Activated CD4-positive, alpha-beta T cell treated with anti-CD3 and anti-CD28 coated beads, Interleukin-2, amount 10 ng/mL, durations not matched to agents 7 days and 5 days (primary cell): ENCODE measurements at regions not wholly inside any gene's neighbourhood (a gene's known extent, or its start where the extent isn't known, plus 50 kb on each side); places are given as distances from the start of the nearest gene placed in this dataset.
"Not testable (repeated sequence)": the region's sequence is repeated elsewhere in the genome, so short reads cannot be mapped to it uniquely, and the experiment has no call there.

ENCODE experiments used
- CTCF ChIA-PET: fragments of 350-600 bp; sonication (Branson Sonifier 250); formaldehyde crosslinking; loops from one replicate; lab custom pipeline; 2021; ENCODE audit warnings: antibody characterized with exemption; lab: Charles Lee
- POLR2A ChIA-PET: fragments of 350-600 bp; sonication (Branson Sonifier 250); formaldehyde crosslinking; loops from one replicate; lab custom pipeline; 2021; ENCODE audit warnings: antibody characterized with exemption; lab: Charles Lee
- DNase-seq: peaks from one replicate; pipeline ENCODE4 v3.0.0-alpha.2; 2020
- H3K27ac Mint-ChIP-seq: one replicate; pipeline ENCODE4 v1.8.0; 2021; ENCODE audit warnings: mild to moderate bottlenecking, moderate library complexity, mixed read lengths
- H3K27me3 Mint-ChIP-seq: one replicate; pipeline ENCODE4 v1.8.0; 2021; ENCODE audit warnings: mixed read lengths
- H3K36me3 Mint-ChIP-seq: one replicate; pipeline ENCODE4 v1.8.0; 2021; ENCODE audit warnings: low read depth, mixed read lengths
- H3K4me1 Mint-ChIP-seq: one replicate; pipeline ENCODE4 v1.8.0; 2021; ENCODE audit warnings: mixed read lengths
- H3K4me3 Mint-ChIP-seq: one replicate; pipeline ENCODE4 v1.8.0; 2021; ENCODE audit warnings: mild to moderate bottlenecking, moderate library complexity, mixed read lengths
- H3K9me3 Mint-ChIP-seq: one replicate; pipeline ENCODE4 v1.8.0; 2021; ENCODE audit warnings: mixed read lengths

GRCh38 chr16:8137606-8138005, 452.7 kb downstream of the TMEM114 start:
- Mint-ChIP-seq H3K27ac (no peak overlapping the region), H3K27me3 (no peaks in the 10 kb centered on the region), H3K4me1 (no peaks in the 10 kb centered on the region), H3K9me3 (peaks cover 19% of the 10 kb centered on the region), H3K4me3 (no peak overlapping the region), H3K36me3 (no peaks in the 10 kb centered on the region)
- CTCF ChIA-PET = no interaction called here
- no peak for DNase-seq
- POLR2A ChIA-PET = no interaction called here

DNA sequence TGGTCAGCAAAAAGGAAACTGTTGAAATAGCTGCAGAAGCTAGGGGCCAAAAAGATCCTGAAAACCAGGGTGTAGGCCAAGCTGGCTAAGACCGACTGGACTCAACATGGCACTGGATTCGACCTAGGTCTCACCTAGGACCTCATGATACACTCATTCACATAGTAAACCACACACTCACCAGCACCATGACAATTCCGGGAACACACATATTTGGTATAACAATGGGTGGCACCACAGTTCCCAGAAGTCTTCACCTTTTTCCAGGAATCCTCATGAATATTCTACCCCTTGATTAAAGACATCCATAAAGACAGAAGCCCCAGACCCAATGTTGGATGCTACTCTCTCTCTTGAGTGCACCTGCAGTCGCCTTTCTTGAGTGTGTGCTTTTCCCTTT, 460.1 kb downstream of the TMEM114 start:
- CTCF ChIA-PET = no interaction called here
- Mint-ChIP-seq H3K36me3 (no peaks in the 10 kb centered on the region), H3K27me3 (no peaks in the 10 kb centered on the region), H3K4me3 (no peak overlapping the region), H3K9me3 (peaks cover 29% of the 10 kb centered on the region), H3K4me1 (no peaks in the 10 kb centered on the region), H3K27ac (no peak overlapping the region)
- no peak for DNase-seq
- POLR2A ChIA-PET = no interaction called here

- Mint-ChIP-seq H3K9me3 (peaks cover 25% of the 10 kb centered on the region), H3K36me3 (no peaks in the 10 kb centered on the region)
- CTCF ChIA-PET = no interaction called here
Measured at GRCh38 chr16:8127070-8127469, 463.2 kb downstream of the TMEM114 start.

GRCh38 chr16:8126313-8126712, 464.0 kb downstream of the TMEM114 start:
- Mint-ChIP-seq H3K4me1 (no peaks in the 10 kb centered on the region), H3K4me3 (no peak overlapping the region), H3K27me3 (no peaks in the 10 kb centered on the region), H3K36me3 (no peaks in the 10 kb centered on the region), H3K9me3 (peaks cover 24% of the 10 kb centered on the region), H3K27ac (no peak overlapping the region)
- POLR2A ChIA-PET = no interaction called here
- CTCF ChIA-PET = no interaction called here
- DNase-seq = no peak

More at GRCh38 chr16:8127070-8127469, 463.2 kb downstream of the TMEM114 start:
- no peak for DNase-seq
- H3K4me3 Mint-ChIP-seq = no peak overlapping the region
- POLR2A ChIA-PET = no interaction called here
- H3K27me3 Mint-ChIP-seq = no peaks in the 10 kb centered on the region
- no peak overlapping the region for H3K27ac Mint-ChIP-seq
- no peaks in the 10 kb centered on the region for H3K4me1 Mint-ChIP-seq

DNA sequence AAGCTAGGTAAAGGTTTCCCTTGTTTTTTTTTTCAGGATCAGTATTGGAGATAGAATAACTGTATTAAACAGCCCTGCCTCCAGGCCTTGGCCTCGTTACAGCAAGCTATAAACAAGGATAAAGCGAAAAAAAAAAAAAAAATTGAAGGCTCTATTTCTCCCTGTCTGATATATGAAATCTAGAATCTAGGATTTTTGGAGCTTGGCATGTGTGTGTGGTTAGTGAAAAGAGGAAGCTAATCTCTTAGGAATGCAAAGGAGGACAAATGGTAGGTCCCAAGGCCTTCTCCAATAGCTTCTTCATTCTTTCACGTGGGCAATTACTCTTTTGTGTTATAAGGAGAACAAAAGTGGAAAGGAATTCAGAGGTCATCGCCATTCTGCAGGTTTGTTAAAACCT, 470.3 kb downstream of the TMEM114 start:
- Mint-ChIP-seq H3K4me3 (no peak overlapping the region), H3K27ac (no peak overlapping the region), H3K9me3 (peaks cover 18% of the 10 kb centered on the region), H3K27me3 (no peaks in the 10 kb centered on the region), H3K4me1 (no peaks in the 10 kb centered on the region), H3K36me3 (no peaks in the 10 kb centered on the region)
- POLR2A ChIA-PET = no interaction called here
- no peak for DNase-seq
- CTCF ChIA-PET = interaction anchor here (0.6 kb wide), 2 partner anchors 163 to 853 kb away, joined by 3 to 5 read pairs; no protein-coding TSS in a partner anchor

GRCh38 chr16:8115814-8116213, 474.5 kb downstream of the TMEM114 start:
- Mint-ChIP-seq H3K36me3 (no peaks in the 10 kb centered on the region), H3K27ac (no peak overlapping the region), H3K4me1 (no peaks in the 10 kb centered on the region), H3K9me3 (peaks cover 18% of the 10 kb centered on the region), H3K27me3 (no peaks in the 10 kb centered on the region), H3K4me3 (no peak overlapping the region)
- POLR2A ChIA-PET = no interaction called here
- CTCF ChIA-PET = no interaction called here
- DNase-seq = no peak

DNA sequence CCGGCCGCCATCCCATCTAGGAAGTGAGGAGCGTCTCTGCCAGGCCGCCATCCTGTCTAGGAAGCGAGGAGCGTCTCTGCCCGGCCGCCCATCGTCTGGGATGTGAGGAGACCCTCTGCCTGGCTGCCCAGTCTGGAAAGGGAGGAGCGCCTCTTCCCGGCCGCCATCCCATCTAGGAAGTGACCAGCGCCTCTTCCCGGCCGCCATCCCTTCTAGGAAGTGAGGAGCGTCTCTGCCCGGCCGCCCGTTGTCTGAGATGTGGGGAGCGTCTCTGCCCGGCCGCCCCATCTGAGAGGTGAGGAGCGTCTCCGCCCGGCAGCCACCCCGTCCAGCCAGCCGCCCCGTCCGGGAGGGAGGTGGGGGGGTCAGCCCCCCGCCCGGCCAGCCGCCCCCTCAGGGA, 475.4 kb downstream of the TMEM114 start:
- H3K4me3 Mint-ChIP-seq, CTCF ChIA-PET, DNase-seq, H3K36me3 Mint-ChIP-seq, H3K27ac Mint-ChIP-seq, POLR2A ChIA-PET, H3K27me3 Mint-ChIP-seq, H3K4me1 Mint-ChIP-seq: not testable (repeated sequence)
- peaks cover 16% of the 10 kb centered on the region for H3K9me3 Mint-ChIP-seq

- DNase-seq = no peak
- Mint-ChIP-seq H3K4me1 (no peaks in the 10 kb centered on the region), H3K27ac (no peak overlapping the region), H3K27me3 (no peaks in the 10 kb centered on the region), H3K36me3 (no peaks in the 10 kb centered on the region), H3K4me3 (no peak overlapping the region), H3K9me3 (peaks cover 18% of the 10 kb centered on the region)
- ChIA-PET CTCF (no interaction called here), POLR2A (no interaction called here)
Measured at GRCh38 chr16:8113843-8114242, 476.5 kb downstream of the TMEM114 start.

- H3K36me3 Mint-ChIP-seq = no peaks in the 10 kb centered on the region
- H3K27ac Mint-ChIP-seq = no peak overlapping the region
- H3K4me3 Mint-ChIP-seq = no peak overlapping the region
- POLR2A ChIA-PET = no interaction called here
- H3K27me3 Mint-ChIP-seq = no peaks in the 10 kb centered on the region
- no peak for DNase-seq
- peaks cover 17% of the 10 kb centered on the region for H3K9me3 Mint-ChIP-seq
- H3K4me1 Mint-ChIP-seq = no peaks in the 10 kb centered on the region
- CTCF ChIA-PET = no interaction called here
Measured at GRCh38 chr16:8110572-8111514, 479.5 kb downstream of the TMEM114 start.

- H3K4me3 Mint-ChIP-seq = no peak overlapping the region
Measured at GRCh38 chr16:8109510-8110369, 480.6 kb downstream of the TMEM114 start.

DNA sequence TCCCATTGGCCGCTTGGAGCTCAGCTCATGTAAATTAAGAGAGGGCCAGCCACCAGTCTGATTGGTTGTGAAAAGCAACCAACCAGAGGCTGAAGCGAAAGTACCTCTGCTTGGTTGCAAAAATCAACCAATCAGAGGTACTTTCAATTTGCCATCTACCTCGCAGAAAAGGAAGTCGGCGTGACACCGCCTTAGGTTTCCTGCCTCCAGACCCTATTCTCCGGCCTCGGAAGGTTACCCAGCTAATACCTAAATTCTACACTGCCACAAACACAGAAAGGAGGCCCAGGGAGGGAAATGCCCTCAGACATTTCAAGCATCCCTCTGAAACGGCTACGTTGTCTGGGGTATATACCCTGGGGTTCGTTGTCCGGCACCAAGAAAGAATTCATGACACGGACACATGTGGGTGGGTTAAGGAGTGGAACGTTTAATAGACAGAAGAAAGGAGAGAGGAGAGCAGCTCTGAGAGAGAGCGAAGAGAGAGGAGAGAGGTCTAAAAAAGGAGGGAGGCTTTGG, 481.3 kb downstream of the TMEM114 start:
- no peaks in the 10 kb centered on the region for H3K36me3 Mint-ChIP-seq

More at GRCh38 chr16:8109510-8110369, 480.6 kb downstream of the TMEM114 start:
- Mint-ChIP-seq H3K4me1 (no peaks in the 10 kb centered on the region), H3K27me3 (no peaks in the 10 kb centered on the region), H3K9me3 (peaks cover 23% of the 10 kb centered on the region), H3K36me3 (no peaks in the 10 kb centered on the region), H3K27ac (no peak overlapping the region)
- ChIA-PET CTCF (no interaction called here), POLR2A (no interaction called here)
- DNase-seq = no peak

DNA sequence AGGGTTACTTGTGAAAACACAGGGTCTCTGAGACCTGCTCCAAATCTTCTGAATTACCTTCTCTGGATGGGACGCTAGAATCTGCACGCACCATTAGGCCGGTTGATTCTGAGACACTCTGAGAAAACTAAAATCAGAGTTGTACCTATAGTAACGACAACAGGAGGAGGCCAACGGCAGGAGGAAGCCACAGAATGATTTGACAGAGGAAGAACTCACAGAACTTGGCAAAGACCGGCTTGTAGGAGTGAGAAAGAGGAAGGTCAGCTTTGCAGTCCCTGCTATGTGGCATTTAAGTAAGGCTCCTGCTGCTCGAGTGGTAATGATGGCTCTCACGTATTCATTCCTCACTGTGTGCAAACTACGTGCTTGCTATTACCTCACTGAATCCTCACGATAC, 483.0 kb downstream of the TMEM114 start:
- Mint-ChIP-seq H3K4me3 (no peak overlapping the region), H3K27me3 (no peaks in the 10 kb centered on the region), H3K4me1 (no peaks in the 10 kb centered on the region), H3K36me3 (no peaks in the 10 kb centered on the region), H3K27ac (no peak overlapping the region), H3K9me3 (peaks cover 21% of the 10 kb centered on the region)
- ChIA-PET CTCF (no interaction called here), POLR2A (no interaction called here)
- no peak for DNase-seq

More for the DNA sequence above, 481.3 kb downstream of the TMEM114 start:
- Mint-ChIP-seq H3K27me3 (no peaks in the 10 kb centered on the region), H3K4me1 (no peaks in the 10 kb centered on the region), H3K27ac (no peak overlapping the region), H3K4me3 (no peak overlapping the region), H3K9me3 (peaks cover 25% of the 10 kb centered on the region)
- POLR2A ChIA-PET = no interaction called here
- DNase-seq = no peak
- CTCF ChIA-PET = no interaction called here
